GM23338 (cell line): ENCODE measurements at regions not wholly inside any gene's neighbourhood (a gene's known extent, or its start where the extent isn't known, plus 50 kb on each side); places are given as distances from the start of the nearest gene placed in this dataset.

Experiments
- ATAC-seq: fragments of 200-7000 bp; cut with Tn5 transposase; 3 replicates; pipeline ENCODE4 v1.9.1; 2020
- DNase-seq: peaks from one replicate; pipeline ENCODE4 v3.0.0-alpha.2; 2015; ENCODE audit warnings: low spot score
- H2AFZ ChIP-seq: fragments of 200-600 bp; sonication (generic); 2 replicates; pipeline ENCODE4 v1.8.0; 2016; ENCODE audit warnings: antibody characterized with exemption, mild to moderate bottlenecking, moderate library complexity
- H3F3A ChIP-seq: fragments of 200-600 bp; sonication (generic); replicated peaks from 2 replicates; pipeline ENCODE4 v1.8.0; 2017; ENCODE audit warnings: antibody characterized with exemption, mixed run types, low read depth
- H3K27ac ChIP-seq: fragments of 200-600 bp; sonication (generic); 2 replicates; pipeline ENCODE4 v1.6.1; 2016; ENCODE audit warnings: low read depth
- H3K27me3 ChIP-seq: fragments of 200-600 bp; sonication (generic); 2 replicates; pipeline ENCODE4 v1.8.0; 2016; ENCODE audit warnings: mild to moderate bottlenecking, mixed run types, moderate library complexity; ENCODE audit not compliant: insufficient read depth
- H3K36me3 ChIP-seq: fragments of 200-600 bp; sonication (generic); 2 replicates; pipeline ENCODE4 v1.8.0; 2016; ENCODE audit warnings: mild to moderate bottlenecking; ENCODE audit not compliant: insufficient read depth
- H3K4me1 ChIP-seq: fragments of 200-600 bp; sonication (generic); 2 replicates; pipeline ENCODE4 v1.8.0; 2016; ENCODE audit warnings: mild to moderate bottlenecking, moderate library complexity; ENCODE audit not compliant: insufficient read depth
- H3K4me2 ChIP-seq: fragments of 200-600 bp; sonication (generic); 2 replicates; pipeline ENCODE4 v1.7.1; 2017; ENCODE audit warnings: mixed run types
- H3K4me3 ChIP-seq: fragments of 200-600 bp; sonication (generic); 2 replicates; pipeline ENCODE4 v1.6.1; 2016; ENCODE audit warnings: mixed run types
- H3K79me2 ChIP-seq: fragments of 200-600 bp; sonication (generic); replicated peaks from 2 replicates; pipeline ENCODE4 v1.8.0; 2017; ENCODE audit warnings: mild to moderate bottlenecking; ENCODE audit not compliant: insufficient read depth
- H3K9me2 ChIP-seq: fragments of 200-600 bp; sonication (generic); 2 replicates; pipeline ENCODE4 v1.8.0; 2017; ENCODE audit not compliant: insufficient read depth
- H4K20me1 ChIP-seq: fragments of 200-600 bp; sonication (generic); replicated peaks from 2 replicates; pipeline ENCODE4 v1.8.0; 2017; ENCODE audit warnings: mild to moderate bottlenecking; ENCODE audit not compliant: insufficient read depth
- H3K27ac Mint-ChIP-seq: 2 replicates; pipeline ENCODE4 v1.8.0; 2020; ENCODE audit warnings: inconsistent platforms, mild to moderate bottlenecking, moderate library complexity, mixed read lengths
- H3K27me3 Mint-ChIP-seq: 3 replicates; pipeline ENCODE4 v1.8.0; 2022; ENCODE audit warnings: low read depth, mild to moderate bottlenecking, moderate library complexity, mixed read lengths, inconsistent platforms; ENCODE audit not compliant: insufficient read depth, poor library complexity
- H3K36me3 Mint-ChIP-seq: 3 replicates; pipeline ENCODE4 v1.8.0; 2021; ENCODE audit warnings: low read depth, mild to moderate bottlenecking, inconsistent platforms, moderate library complexity, mixed read lengths
- H3K4me1 Mint-ChIP-seq: 3 replicates; pipeline ENCODE4 v1.8.0; 2020; ENCODE audit warnings: mild to moderate bottlenecking, inconsistent platforms, mixed read lengths
- H3K4me3 Mint-ChIP-seq: 3 replicates; pipeline ENCODE4 v1.8.0; 2021; ENCODE audit warnings: moderate library complexity, mild to moderate bottlenecking, inconsistent platforms, mixed read lengths
- H3K9me3 Mint-ChIP-seq: 3 replicates; pipeline ENCODE4 v1.8.0; 2020; ENCODE audit warnings: moderate library complexity, mild to moderate bottlenecking, inconsistent platforms, mixed read lengths
- CREB1 ChIP-seq: fragments of 250-450 bp; sonication (Bioruptor Pico); IDR thresholded peaks from 2 replicates; pipeline ENCODE4 v1.5.0; 2020; ENCODE audit warnings: low read depth, mild to moderate bottlenecking, moderate library complexity
- EZH2 ChIP-seq: fragments of 200-600 bp; sonication (generic); IDR thresholded peaks from one replicate; pipeline ENCODE4 v1.8.0; 2017; ENCODE audit warnings: antibody characterized with exemption, mild to moderate bottlenecking, low read depth; ENCODE audit not compliant: unreplicated experiment
- EZH2phosphoT487 ChIP-seq: fragments of 200-600 bp; sonication (generic); IDR thresholded peaks from one replicate; pipeline ENCODE4 v1.8.1; 2018; ENCODE audit warnings: antibody characterized with exemption; ENCODE audit not compliant: unreplicated experiment
- JUNB ChIP-seq: IDR thresholded peaks from one replicate; pipeline ENCODE4 v1.6.1; 2016; ENCODE audit warnings: antibody characterized with exemption; ENCODE audit not compliant: unreplicated experiment
- NANOG ChIP-seq: IDR thresholded peaks from 2 replicates; pipeline ENCODE4 v1.6.1; 2016; ENCODE audit warnings: antibody characterized with exemption, borderline replicate concordance
- POLR2AphosphoS5 ChIP-seq: IDR thresholded peaks from 2 replicates; pipeline ENCODE4 v1.6.1; 2016; ENCODE audit warnings: antibody characterized with exemption, low read depth
- STAT1 ChIP-seq: IDR thresholded peaks from one replicate; pipeline ENCODE4 v1.6.1; 2016; ENCODE audit warnings: antibody characterized with exemption; ENCODE audit not compliant: unreplicated experiment
- ZNF114 ChIP-seq: fragments of 250-450 bp; sonication (Bioruptor Pico); IDR thresholded peaks from 2 replicates; pipeline ENCODE4 v1.5.0; 2020; ENCODE audit warnings: mild to moderate bottlenecking, moderate library complexity
- ZNF331 ChIP-seq: fragments of 250-450 bp; sonication (Bioruptor Pico); IDR thresholded peaks from 2 replicates; pipeline ENCODE4 v1.5.0; 2020; ENCODE audit warnings: low read depth, mild to moderate bottlenecking, moderate library complexity
- TF ChIP-seq, protein P1 (sequence below): IDR thresholded peaks from 2 replicates; pipeline ENCODE4 v1.6.1; 2016; ENCODE audit warnings: antibody characterized with exemption
- TF ChIP-seq, protein P2 (sequence below), 2 experiments: fragments of 200-600 bp in 1 of 2; sonication (generic) in 1 of 2; conservative IDR thresholded peaks; 2 replicates each; pipeline versions ENCODE4 v1.5.1 to v1.6.1; 2016 to 2017; ENCODE audit warnings: antibody characterized with exemption in 2 of 2, low read depth in 2 of 2, mild to moderate bottlenecking in 2 of 2, moderate library complexity in 1 of 2
- TF ChIP-seq, protein P3 (sequence below): IDR thresholded peaks from one replicate; pipeline ENCODE4 v1.6.1; 2018; ENCODE audit warnings: antibody characterized with exemption; ENCODE audit not compliant: unreplicated experiment
- TF ChIP-seq, protein P4 (sequence below): fragments of 250-450 bp; sonication (Bioruptor Pico); IDR thresholded peaks from 2 replicates; pipeline ENCODE4 v1.5.0; 2020; ENCODE audit warnings: mild to moderate bottlenecking, moderate library complexity

DNA sequence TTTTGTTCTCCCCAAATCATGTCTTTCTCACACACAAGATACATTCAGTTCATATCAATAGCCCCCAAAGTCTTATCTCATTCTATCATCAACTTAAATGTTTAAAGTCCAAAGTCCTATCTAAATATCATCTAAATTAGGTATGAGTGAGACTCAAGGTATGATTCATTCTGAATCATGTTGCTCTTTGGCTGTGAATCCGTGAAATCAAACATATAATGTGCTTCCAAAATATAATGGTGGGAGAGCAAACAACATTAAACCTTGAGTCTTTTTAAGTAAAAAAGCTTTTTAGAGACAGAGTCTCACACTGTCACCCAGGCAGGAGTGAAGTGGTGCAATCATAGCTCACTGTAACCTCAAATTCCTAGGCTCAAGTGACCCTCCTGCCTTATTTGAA lies 139.1 kb downstream of the SAMMSON start:
- H3K27me3 ChIP-seq, result no peaks in the 10 kb centered on the region
- Mint-ChIP-seq H3K36me3 (no peaks in the 10 kb centered on the region; the same call in 2 of the 3 replicates), H3K27me3 (no peaks in the 10 kb centered on the region), H3K9me3 (no peaks in the 10 kb centered on the region), H3K4me1 (no peaks in the 10 kb centered on the region), H3K4me3 (no peak overlapping the region), H3K27ac (no peak overlapping the region)
- no peak for DNase-seq
- no peaks in the 10 kb centered on the region for H4K20me1 ChIP-seq
- no peaks in the 10 kb centered on the region; the same call in 1 of the 2 replicates for H3K36me3 ChIP-seq
- H2AFZ ChIP-seq, result no peak overlapping the region
- H3F3A ChIP-seq, result no peaks in the 10 kb centered on the region
- H3K9me2 ChIP-seq, result peaks cover 21% of the 10 kb centered on the region; the same call in 1 of the 2 replicates
- H3K4me1 ChIP-seq, result no peaks in the 10 kb centered on the region
- no peak overlapping the region for H3K4me3 ChIP-seq
- ATAC-seq, result no peak
- no peaks in the 10 kb centered on the region for H3K79me2 ChIP-seq
- no peak overlapping the region for H3K27ac ChIP-seq
- TF ChIP-seq ZNF114 (CRISPR knock-in tag) (no peak), JUNB (no peak), EZH2 (no peak), EZH2phosphoT487 (no peak), CREB1 (no peak), STAT1 (no peak), POLR2AphosphoS5 (no peak), NANOG (no peak), ZNF331 (CRISPR knock-in tag) (no peak)
- TF ChIP-seq, protein P1, sequence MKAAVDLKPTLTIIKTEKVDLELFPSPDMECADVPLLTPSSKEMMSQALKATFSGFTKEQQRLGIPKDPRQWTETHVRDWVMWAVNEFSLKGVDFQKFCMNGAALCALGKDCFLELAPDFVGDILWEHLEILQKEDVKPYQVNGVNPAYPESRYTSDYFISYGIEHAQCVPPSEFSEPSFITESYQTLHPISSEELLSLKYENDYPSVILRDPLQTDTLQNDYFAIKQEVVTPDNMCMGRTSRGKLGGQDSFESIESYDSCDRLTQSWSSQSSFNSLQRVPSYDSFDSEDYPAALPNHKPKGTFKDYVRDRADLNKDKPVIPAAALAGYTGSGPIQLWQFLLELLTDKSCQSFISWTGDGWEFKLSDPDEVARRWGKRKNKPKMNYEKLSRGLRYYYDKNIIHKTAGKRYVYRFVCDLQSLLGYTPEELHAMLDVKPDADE, result no peak
- TF ChIP-seq, protein P2, sequence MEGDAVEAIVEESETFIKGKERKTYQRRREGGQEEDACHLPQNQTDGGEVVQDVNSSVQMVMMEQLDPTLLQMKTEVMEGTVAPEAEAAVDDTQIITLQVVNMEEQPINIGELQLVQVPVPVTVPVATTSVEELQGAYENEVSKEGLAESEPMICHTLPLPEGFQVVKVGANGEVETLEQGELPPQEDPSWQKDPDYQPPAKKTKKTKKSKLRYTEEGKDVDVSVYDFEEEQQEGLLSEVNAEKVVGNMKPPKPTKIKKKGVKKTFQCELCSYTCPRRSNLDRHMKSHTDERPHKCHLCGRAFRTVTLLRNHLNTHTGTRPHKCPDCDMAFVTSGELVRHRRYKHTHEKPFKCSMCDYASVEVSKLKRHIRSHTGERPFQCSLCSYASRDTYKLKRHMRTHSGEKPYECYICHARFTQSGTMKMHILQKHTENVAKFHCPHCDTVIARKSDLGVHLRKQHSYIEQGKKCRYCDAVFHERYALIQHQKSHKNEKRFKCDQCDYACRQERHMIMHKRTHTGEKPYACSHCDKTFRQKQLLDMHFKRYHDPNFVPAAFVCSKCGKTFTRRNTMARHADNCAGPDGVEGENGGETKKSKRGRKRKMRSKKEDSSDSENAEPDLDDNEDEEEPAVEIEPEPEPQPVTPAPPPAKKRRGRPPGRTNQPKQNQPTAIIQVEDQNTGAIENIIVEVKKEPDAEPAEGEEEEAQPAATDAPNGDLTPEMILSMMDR (conservative IDR thresholded peaks at IDR 0.05; ENCODE audit: low read depth in 2 of 2), result no peak
- TF ChIP-seq, protein P3, sequence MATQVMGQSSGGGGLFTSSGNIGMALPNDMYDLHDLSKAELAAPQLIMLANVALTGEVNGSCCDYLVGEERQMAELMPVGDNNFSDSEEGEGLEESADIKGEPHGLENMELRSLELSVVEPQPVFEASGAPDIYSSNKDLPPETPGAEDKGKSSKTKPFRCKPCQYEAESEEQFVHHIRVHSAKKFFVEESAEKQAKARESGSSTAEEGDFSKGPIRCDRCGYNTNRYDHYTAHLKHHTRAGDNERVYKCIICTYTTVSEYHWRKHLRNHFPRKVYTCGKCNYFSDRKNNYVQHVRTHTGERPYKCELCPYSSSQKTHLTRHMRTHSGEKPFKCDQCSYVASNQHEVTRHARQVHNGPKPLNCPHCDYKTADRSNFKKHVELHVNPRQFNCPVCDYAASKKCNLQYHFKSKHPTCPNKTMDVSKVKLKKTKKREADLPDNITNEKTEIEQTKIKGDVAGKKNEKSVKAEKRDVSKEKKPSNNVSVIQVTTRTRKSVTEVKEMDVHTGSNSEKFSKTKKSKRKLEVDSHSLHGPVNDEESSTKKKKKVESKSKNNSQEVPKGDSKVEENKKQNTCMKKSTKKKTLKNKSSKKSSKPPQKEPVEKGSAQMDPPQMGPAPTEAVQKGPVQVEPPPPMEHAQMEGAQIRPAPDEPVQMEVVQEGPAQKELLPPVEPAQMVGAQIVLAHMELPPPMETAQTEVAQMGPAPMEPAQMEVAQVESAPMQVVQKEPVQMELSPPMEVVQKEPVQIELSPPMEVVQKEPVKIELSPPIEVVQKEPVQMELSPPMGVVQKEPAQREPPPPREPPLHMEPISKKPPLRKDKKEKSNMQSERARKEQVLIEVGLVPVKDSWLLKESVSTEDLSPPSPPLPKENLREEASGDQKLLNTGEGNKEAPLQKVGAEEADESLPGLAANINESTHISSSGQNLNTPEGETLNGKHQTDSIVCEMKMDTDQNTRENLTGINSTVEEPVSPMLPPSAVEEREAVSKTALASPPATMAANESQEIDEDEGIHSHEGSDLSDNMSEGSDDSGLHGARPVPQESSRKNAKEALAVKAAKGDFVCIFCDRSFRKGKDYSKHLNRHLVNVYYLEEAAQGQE, result no peak
- TF ChIP-seq, protein P4, sequence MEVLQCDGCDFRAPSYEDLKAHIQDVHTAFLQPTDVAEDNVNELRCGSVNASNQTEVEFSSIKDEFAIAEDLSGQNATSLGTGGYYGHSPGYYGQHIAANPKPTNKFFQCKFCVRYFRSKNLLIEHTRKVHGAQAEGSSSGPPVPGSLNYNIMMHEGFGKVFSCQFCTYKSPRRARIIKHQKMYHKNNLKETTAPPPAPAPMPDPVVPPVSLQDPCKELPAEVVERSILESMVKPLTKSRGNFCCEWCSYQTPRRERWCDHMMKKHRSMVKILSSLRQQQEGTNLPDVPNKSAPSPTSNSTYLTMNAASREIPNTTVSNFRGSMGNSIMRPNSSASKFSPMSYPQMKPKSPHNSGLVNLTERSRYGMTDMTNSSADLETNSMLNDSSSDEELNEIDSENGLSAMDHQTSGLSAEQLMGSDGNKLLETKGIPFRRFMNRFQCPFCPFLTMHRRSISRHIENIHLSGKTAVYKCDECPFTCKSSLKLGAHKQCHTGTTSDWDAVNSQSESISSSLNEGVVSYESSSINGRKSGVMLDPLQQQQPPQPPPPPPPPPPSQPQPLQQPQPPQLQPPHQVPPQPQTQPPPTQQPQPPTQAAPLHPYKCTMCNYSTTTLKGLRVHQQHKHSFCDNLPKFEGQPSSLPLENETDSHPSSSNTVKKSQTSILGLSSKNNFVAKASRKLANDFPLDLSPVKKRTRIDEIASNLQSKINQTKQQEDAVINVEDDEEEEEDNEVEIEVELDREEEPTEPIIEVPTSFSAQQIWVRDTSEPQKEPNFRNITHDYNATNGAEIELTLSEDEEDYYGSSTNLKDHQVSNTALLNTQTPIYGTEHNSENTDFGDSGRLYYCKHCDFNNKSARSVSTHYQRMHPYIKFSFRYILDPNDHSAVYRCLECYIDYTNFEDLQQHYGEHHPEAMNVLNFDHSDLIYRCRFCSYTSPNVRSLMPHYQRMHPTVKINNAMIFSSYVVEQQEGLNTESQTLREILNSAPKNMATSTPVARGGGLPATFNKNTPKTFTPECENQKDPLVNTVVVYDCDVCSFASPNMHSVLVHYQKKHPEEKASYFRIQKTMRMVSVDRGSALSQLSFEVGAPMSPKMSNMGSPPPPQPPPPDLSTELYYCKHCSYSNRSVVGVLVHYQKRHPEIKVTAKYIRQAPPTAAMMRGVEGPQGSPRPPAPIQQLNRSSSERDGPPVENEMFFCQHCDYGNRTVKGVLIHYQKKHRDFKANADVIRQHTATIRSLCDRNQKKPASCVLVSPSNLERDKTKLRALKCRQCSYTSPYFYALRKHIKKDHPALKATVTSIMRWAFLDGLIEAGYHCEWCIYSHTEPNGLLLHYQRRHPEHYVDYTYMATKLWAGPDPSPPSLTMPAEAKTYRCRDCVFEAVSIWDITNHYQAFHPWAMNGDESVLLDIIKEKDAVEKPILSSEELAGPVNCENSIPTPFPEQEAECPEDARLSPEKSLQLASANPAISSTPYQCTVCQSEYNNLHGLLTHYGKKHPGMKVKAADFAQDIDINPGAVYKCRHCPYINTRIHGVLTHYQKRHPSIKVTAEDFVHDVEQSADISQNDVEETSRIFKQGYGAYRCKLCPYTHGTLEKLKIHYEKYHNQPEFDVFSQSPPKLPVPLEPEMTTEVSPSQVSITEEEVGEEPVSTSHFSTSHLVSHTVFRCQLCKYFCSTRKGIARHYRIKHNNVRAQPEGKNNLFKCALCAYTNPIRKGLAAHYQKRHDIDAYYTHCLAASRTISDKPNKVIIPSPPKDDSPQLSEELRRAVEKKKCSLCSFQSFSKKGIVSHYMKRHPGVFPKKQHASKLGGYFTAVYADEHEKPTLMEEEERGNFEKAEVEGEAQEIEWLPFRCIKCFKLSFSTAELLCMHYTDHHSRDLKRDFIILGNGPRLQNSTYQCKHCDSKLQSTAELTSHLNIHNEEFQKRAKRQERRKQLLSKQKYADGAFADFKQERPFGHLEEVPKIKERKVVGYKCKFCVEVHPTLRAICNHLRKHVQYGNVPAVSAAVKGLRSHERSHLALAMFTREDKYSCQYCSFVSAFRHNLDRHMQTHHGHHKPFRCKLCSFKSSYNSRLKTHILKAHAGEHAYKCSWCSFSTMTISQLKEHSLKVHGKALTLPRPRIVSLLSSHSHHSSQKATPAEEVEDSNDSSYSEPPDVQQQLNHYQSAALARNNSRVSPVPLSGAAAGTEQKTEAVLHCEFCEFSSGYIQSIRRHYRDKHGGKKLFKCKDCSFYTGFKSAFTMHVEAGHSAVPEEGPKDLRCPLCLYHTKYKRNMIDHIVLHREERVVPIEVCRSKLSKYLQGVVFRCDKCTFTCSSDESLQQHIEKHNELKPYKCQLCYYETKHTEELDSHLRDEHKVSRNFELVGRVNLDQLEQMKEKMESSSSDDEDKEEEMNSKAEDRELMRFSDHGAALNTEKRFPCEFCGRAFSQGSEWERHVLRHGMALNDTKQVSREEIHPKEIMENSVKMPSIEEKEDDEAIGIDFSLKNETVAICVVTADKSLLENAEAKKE (CRISPR knock-in tag), result no peak
- no peak overlapping the region for H3K4me2 ChIP-seq
